Testis (tissue), 2 donors: ENCODE measurements at regions not wholly inside any gene's neighbourhood (a gene's known extent, or its start where the extent isn't known, plus 50 kb on each side); places are given as distances from the start of the nearest gene placed in this dataset.

Source experiments
- DNase-seq: peaks from one replicate; pipeline ENCODE4 v3.0.0-alpha.2; 2019
- H3K27ac ChIP-seq, 2 donors: fragments of 200-600 bp; sonication (generic); one replicate each; pipeline ENCODE4 v1.5.1; 2019
- H3K27me3 ChIP-seq: fragments of 200-600 bp; sonication (generic); one replicate; pipeline ENCODE4 v1.5.1; 2019
- H3K36me3 ChIP-seq: fragments of 200-600 bp; sonication (generic); one replicate; pipeline ENCODE4 v1.5.1; 2017; ENCODE audit warnings: low read depth; ENCODE audit errors: missing control alignments
- H3K4me1 ChIP-seq: fragments of 200-600 bp; sonication (generic); one replicate; pipeline ENCODE4 v1.5.1; 2019
- H3K4me3 ChIP-seq, 2 donors: fragments of 200-600 bp; sonication (generic); one replicate each; pipeline ENCODE4 v1.5.1; 2017 to 2019
- H3K9me3 ChIP-seq: fragments of 200-600 bp; sonication (generic); one replicate; pipeline ENCODE4 v1.5.1; 2017
- POLR2A ChIP-seq: fragments of 450-650 bp; IDR thresholded peaks from one replicate; pipeline ENCODE4 v1.6.1; 2017; ENCODE audit warnings: antibody characterized with exemption, mild to moderate bottlenecking, moderate library complexity
- WGBS, 2 donors: methylation state at CpG; one replicate each; pipeline ENCODE4 v1.1.5; 2018; 5-methylcytosine and 5-hydroxymethylcytosine counted together
- intact Hi-C: fragments of 100-400 bp; cut with DNase I; formaldehyde crosslinking; loops from one replicate; pipeline ENCODE4 v1.15.1; 2023; ENCODE audit warnings: low total_unique reads
- TF ChIP-seq, protein P1 (sequence below), 3 experiments: fragments of 450-650 bp in 2 of 3; fragments of 200-600 bp in 1 of 3; sonication (generic) in 1 of 3; IDR thresholded peaks; one replicate each; pipeline ENCODE4 v1.5.1; 2016 to 2019; ENCODE audit warnings: antibody characterized with exemption in 3 of 3, mild to moderate bottlenecking in 2 of 3, moderate library complexity in 1 of 3

- no peak overlapping the region for H3K27ac ChIP-seq
- no peaks in the 10 kb centered on the region for H3K9me3 ChIP-seq
- intact Hi-C loops, result no loop called here
- no peak for DNase-seq
- H3K27me3 ChIP-seq, result no peaks in the 10 kb centered on the region
- no peaks in the 10 kb centered on the region for H3K4me1 ChIP-seq
- no peaks in the 10 kb centered on the region for H3K36me3 ChIP-seq
- TF ChIP-seq POLR2A, result no peak
- TF ChIP-seq, protein P1, sequence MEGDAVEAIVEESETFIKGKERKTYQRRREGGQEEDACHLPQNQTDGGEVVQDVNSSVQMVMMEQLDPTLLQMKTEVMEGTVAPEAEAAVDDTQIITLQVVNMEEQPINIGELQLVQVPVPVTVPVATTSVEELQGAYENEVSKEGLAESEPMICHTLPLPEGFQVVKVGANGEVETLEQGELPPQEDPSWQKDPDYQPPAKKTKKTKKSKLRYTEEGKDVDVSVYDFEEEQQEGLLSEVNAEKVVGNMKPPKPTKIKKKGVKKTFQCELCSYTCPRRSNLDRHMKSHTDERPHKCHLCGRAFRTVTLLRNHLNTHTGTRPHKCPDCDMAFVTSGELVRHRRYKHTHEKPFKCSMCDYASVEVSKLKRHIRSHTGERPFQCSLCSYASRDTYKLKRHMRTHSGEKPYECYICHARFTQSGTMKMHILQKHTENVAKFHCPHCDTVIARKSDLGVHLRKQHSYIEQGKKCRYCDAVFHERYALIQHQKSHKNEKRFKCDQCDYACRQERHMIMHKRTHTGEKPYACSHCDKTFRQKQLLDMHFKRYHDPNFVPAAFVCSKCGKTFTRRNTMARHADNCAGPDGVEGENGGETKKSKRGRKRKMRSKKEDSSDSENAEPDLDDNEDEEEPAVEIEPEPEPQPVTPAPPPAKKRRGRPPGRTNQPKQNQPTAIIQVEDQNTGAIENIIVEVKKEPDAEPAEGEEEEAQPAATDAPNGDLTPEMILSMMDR (IDR thresholded peaks at IDR 0.05), result no peak
- no peak overlapping the region for H3K4me3 ChIP-seq
- 60 to 63% methylated on average over 4 of the region's 4 CpGs for WGBS, 2 donors
These were observed 163.9 kb downstream of the TRIM29 start for GRCh38 chr11:119974051-119974450.

- H3K27ac ChIP-seq, result no peak overlapping the region
- WGBS, 2 donors, result 78 to 97% methylated on average over 2 of the region's 2 CpGs
- no peaks in the 10 kb centered on the region for H3K9me3 ChIP-seq
- no peaks in the 10 kb centered on the region for H3K4me1 ChIP-seq
- H3K4me3 ChIP-seq, result no peak overlapping the region
- H3K27me3 ChIP-seq, result no peaks in the 10 kb centered on the region
- no peak for TF ChIP-seq POLR2A
- TF ChIP-seq, protein P1 (IDR thresholded peaks at IDR 0.05), result no peak
- DNase-seq, result no peak
- intact Hi-C loops, result no loop called here
- H3K36me3 ChIP-seq, result no peaks in the 10 kb centered on the region
These were observed 165.6 kb downstream of the TRIM29 start for GRCh38 chr11:119972281-119972680.

DNA sequence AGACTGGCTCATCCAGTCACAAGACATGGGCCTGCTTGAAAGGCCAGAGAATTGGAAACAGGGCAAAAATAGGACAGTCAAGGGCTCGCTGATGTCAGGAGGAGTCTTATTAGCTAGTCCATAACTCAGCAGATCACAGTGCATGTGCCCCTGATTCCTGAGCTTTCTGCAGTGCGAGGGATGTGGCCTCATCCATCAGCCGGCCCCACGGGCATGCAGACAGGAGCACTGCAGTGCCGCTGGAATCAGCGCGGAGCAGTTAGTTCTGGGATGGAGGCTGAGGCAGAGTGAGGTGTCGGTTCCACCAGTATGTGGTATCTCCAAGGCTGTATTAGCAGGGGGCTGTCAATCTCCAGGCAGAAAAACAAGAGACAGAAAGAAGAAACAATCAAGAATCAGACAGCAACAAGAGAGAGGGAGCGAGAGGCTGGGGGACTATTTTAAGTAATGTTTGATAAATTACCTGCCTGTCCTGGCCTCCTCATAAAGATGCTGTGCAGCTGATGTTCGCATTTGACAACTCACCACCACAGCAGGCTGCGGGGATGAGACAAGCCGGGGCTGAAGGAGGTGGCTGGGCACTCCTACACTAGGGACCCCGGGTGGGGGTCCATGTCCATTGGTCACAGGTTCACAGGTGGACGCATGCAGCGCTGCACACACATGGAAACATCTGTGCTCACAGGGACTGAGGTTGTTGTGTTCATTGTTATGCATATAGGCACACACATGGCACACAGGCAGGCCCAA lies 167.2 kb downstream of the TRIM29 start:
- H3K36me3 ChIP-seq, result no peaks in the 10 kb centered on the region
- TF ChIP-seq, protein P1 (IDR thresholded peaks at IDR 0.05), result no peak
- no peak for TF ChIP-seq POLR2A
- DNase-seq, result no peak
- no peaks in the 10 kb centered on the region for H3K27me3 ChIP-seq
- 76 to 89% methylated on average over 13 to 15 of the region's 15 CpGs for WGBS, 2 donors
- no peak overlapping the region for H3K27ac ChIP-seq
- H3K4me3 ChIP-seq, result no peak overlapping the region
- H3K9me3 ChIP-seq, result no peaks in the 10 kb centered on the region
- H3K4me1 ChIP-seq, result no peaks in the 10 kb centered on the region
- intact Hi-C loops, result no loop called here

- no peaks in the 10 kb centered on the region for H3K36me3 ChIP-seq
- intact Hi-C loops, result no loop called here
- H3K9me3 ChIP-seq, result no peaks in the 10 kb centered on the region
- no peak overlapping the region for H3K4me3 ChIP-seq
- peaks cover 3% of the 10 kb centered on the region for H3K4me1 ChIP-seq
- peak; percentile 15 for DNase-seq
- no peak overlapping the region for H3K27ac ChIP-seq
- 43 to 55% methylated on average over 8 of the region's 8 CpGs for WGBS, 2 donors
- H3K27me3 ChIP-seq, result no peaks in the 10 kb centered on the region
- TF ChIP-seq, protein P1 (IDR thresholded peaks at IDR 0.05), result no peak
- TF ChIP-seq POLR2A, result no peak
These were observed 173.5 kb downstream of the TRIM29 start for GRCh38 chr11:119964136-119965025.
